ENCODE measurements at regions not wholly inside any gene's neighbourhood (a gene's known extent, or its start where the extent isn't known, plus 50 kb on each side); places are given as distances from the start of the nearest gene placed in this dataset.
A peak's percentile ranks its signal among the peaks of the same experiment; 100 is the strongest.

DNA sequence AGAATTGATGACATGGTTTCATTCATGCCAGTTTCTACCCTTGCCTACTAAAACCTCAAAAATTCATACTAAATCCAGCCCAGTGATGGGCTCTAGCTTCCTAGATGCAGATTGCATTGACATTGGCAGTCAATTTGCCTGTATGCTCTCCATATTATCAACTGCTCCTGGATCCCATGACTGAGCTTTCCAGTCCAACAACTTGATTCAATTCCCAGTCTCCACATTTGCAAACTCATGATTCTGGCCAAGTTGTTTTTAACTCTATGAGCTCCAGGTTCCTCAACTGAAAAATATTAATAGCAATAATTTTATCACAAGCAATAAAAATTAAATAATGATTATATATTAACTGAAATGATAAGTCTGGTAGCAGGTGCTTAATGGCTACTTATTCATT is 51.0 kb upstream of the DSC1 start:
- H3K4me3 ChIP-seq (ENCODE audit: low read length), result no peak overlapping the region
- H3K9me3 ChIP-seq (ENCODE audit: control insufficient read depth, low read length), result no peaks in the 10 kb centered on the region
- H3K27me3 ChIP-seq (ENCODE audit: control insufficient read depth, insufficient read depth), result no peaks in the 10 kb centered on the region
- H3K27ac ChIP-seq (ENCODE audit: low read length), result peak overlapping the region; percentile 52
- peaks cover 2% of the 10 kb centered on the region for H3K4me1 ChIP-seq (ENCODE audit: control insufficient read depth, insufficient read depth, low read length)
- ATAC-seq, result no peak
- intact Hi-C loops (cut with DNase I), result no loop called here
- no peak for DNase-seq

DNA sequence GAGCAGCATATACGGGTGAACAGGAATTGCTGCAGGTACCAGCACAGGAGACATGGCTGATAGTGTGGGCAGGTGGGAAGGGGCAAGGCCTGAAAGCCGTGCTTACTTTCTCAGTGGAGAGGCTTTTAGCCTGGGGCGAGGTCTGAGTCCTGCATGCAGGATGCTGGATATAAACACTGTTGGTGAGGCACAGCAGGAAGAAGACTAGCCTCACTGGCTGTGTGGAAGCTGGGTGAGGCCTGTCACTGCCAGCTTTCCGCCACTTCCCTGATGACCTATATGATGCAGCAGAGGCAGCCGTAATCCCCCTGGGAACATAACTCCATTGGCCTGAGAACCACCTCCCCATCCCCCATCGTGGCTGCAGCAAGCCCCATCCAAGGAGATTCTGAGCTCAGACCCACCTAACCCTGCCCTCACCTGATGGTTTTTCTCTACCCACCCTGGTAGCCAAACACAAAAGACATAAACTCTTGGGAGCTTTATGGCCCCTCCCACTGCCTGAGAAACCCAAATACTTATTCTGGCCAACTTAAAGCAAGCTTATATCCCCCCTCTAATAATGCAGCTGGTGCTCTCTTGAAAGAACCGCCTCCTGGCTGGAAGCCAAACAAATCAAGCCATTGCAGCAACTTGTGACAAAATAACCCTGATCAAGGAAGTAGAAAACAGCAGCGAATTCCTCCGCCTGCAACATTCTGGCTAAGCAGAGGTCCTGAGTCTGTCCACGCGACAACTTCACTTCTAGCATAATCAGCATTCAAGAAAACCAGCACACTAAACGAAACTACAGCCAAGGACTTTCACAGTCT is 54.6 kb upstream of the DSC1 start:
- intact Hi-C loops (cut with DNase I), result no loop called here
- 67% methylated on average over 12 of the region's 12 CpGs for WGBS
- ATAC-seq (peak; percentile 14 to 32), DNase-seq (peak in 2 of 3 donors; percentile 14 to 43)
- H3K4me1 ChIP-seq (ENCODE audit: control insufficient read depth, insufficient read depth, low read length), result no peaks in the 10 kb centered on the region
- H3K4me3 ChIP-seq (ENCODE audit: low read length), result no peak overlapping the region
- H3K27me3 ChIP-seq (ENCODE audit: control insufficient read depth, insufficient read depth), result no peaks in the 10 kb centered on the region
- H3K9me3 ChIP-seq (ENCODE audit: control insufficient read depth, low read length), result no peaks in the 10 kb centered on the region
- peak overlapping the region; percentile 48 for H3K27ac ChIP-seq (ENCODE audit: low read length)

- Histone ChIP-seq H3K4me3 (ENCODE audit: low read length) (no peak overlapping the region), H3K4me1 (ENCODE audit: control insufficient read depth, insufficient read depth, low read length) (no peaks in the 10 kb centered on the region), H3K9me3 (ENCODE audit: control insufficient read depth, low read length) (no peaks in the 10 kb centered on the region), H3K27me3 (ENCODE audit: control insufficient read depth, insufficient read depth) (no peaks in the 10 kb centered on the region), H3K27ac (ENCODE audit: low read length) (no peak overlapping the region)
- intact Hi-C loops (cut with DNase I), result no loop called here
- 91% methylated on average over 4 of the region's 4 CpGs for WGBS
- ATAC-seq (no peak), DNase-seq (no peak)
These were observed 56.2 kb upstream of the DSC1 start for GRCh38 chr18:31218671-31219383.

GRCh38 chr18:31219395-31219794 is 56.7 kb upstream of the DSC1 start:
- Histone ChIP-seq H3K9me3 (ENCODE audit: control insufficient read depth, low read length) (no peaks in the 10 kb centered on the region), H3K27ac (ENCODE audit: low read length) (no peak overlapping the region), H3K4me3 (ENCODE audit: low read length) (no peak overlapping the region), H3K27me3 (ENCODE audit: control insufficient read depth, insufficient read depth) (no peaks in the 10 kb centered on the region), H3K4me1 (ENCODE audit: control insufficient read depth, insufficient read depth, low read length) (no peaks in the 10 kb centered on the region)
- 95% methylated on average over 2 of the region's 2 CpGs for WGBS
- intact Hi-C loops (cut with DNase I), result no loop called here
- DNase-seq (no peak), ATAC-seq (no peak)

DNA sequence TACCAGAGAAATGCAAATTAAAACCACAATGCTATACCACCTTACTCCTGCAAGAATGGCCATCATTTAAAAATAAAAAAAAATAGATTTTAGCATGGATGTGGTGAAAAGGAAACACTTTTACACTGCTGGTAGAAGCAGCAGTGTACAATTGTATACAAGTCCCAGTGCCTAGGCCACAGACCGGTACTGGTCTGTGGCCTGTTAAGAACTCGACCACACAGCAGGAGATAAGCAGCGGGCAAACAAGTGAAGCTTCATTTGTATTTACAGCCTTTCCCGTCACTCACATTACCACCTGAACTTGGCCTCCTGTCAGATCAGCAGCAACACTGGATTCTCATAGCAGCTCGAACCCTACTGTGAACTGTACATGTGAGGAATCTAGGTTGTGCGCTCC is 60.7 kb upstream of the DSC1 start:
- DNase-seq, result no peak
- WGBS, result 69% methylated on average over 6 of the region's 6 CpGs
- intact Hi-C loops (cut with DNase I), result no loop called here
- peak overlapping the region; percentile 0 for H3K4me3 ChIP-seq (ENCODE audit: low read length)
- no peak for ATAC-seq
- peaks cover 2% of the 10 kb centered on the region for H3K4me1 ChIP-seq (ENCODE audit: control insufficient read depth, insufficient read depth, low read length)
- H3K27ac ChIP-seq (ENCODE audit: low read length), result peak overlapping the region; percentile 71
- no peaks in the 10 kb centered on the region for H3K9me3 ChIP-seq (ENCODE audit: control insufficient read depth, low read length)
- no peaks in the 10 kb centered on the region for H3K27me3 ChIP-seq (ENCODE audit: control insufficient read depth, insufficient read depth)

DNA sequence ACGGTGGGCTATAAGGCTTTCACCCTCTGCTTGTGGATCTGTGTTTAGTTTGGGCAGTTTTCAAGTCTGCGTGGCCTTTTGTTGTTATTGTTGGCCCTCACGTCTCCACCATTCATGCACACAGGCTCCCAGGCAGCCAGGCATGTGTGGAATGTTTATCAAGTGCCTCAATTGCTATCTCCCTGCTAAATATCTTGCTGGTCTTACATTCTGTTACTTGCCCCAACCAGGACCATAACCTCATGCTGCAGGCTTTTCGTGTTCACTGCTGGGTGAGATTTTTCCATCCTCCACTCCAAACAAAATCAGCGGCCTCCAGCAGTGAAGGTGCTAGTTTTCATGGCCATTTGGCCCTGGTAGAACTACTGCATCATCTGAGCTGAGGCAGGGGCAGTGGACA is 63.0 kb upstream of the DSC1 start:
- H3K9me3 ChIP-seq (ENCODE audit: control insufficient read depth, low read length), result no peaks in the 10 kb centered on the region
- peaks cover 2% of the 10 kb centered on the region for H3K4me1 ChIP-seq (ENCODE audit: control insufficient read depth, insufficient read depth, low read length)
- peak overlapping the region; percentile 89 for H3K27ac ChIP-seq (ENCODE audit: low read length)
- ATAC-seq, result peak; percentile 94
- intact Hi-C loops (cut with DNase I), result no loop called here
- H3K27me3 ChIP-seq (ENCODE audit: control insufficient read depth, insufficient read depth), result no peaks in the 10 kb centered on the region
- H3K4me3 ChIP-seq (ENCODE audit: low read length), result no peak overlapping the region
- DNase-seq, result peak; percentile 45 to 84 (median 77)
- 18% methylated on average over 5 of the region's 5 CpGs for WGBS

- H3K27ac ChIP-seq (ENCODE audit: low read length), result peak overlapping the region; percentile 78
- intact Hi-C loops (cut with DNase I), result no loop called here
- no peaks in the 10 kb centered on the region for H3K27me3 ChIP-seq (ENCODE audit: control insufficient read depth, insufficient read depth)
- H3K9me3 ChIP-seq (ENCODE audit: control insufficient read depth, low read length), result no peaks in the 10 kb centered on the region
- ATAC-seq (peak; percentile 42 to 53), DNase-seq (no peak)
- 54% methylated on average over 1 of the region's 1 CpG for WGBS
- H3K4me3 ChIP-seq (ENCODE audit: low read length), result peak overlapping the region; percentile 67
- H3K4me1 ChIP-seq (ENCODE audit: control insufficient read depth, insufficient read depth, low read length), result peaks cover 2% of the 10 kb centered on the region
These were observed 65.0 kb upstream of the DSC1 start for GRCh38 chr18:31227497-31228229.

GRCh38 chr18:31229829-31230228 is 67.2 kb upstream of the DSC1 start:
- DNase-seq (no peak), ATAC-seq (no peak)
- intact Hi-C loops (cut with DNase I), result no loop called here
- Histone ChIP-seq H3K9me3 (ENCODE audit: control insufficient read depth, low read length) (no peaks in the 10 kb centered on the region), H3K27me3 (ENCODE audit: control insufficient read depth, insufficient read depth) (no peaks in the 10 kb centered on the region), H3K4me3 (ENCODE audit: low read length) (no peak overlapping the region), H3K4me1 (ENCODE audit: control insufficient read depth, insufficient read depth, low read length) (peaks cover 2% of the 10 kb centered on the region), H3K27ac (ENCODE audit: low read length) (no peak overlapping the region)
- WGBS, result 61% methylated on average over 2 of the region's 2 CpGs

DNA sequence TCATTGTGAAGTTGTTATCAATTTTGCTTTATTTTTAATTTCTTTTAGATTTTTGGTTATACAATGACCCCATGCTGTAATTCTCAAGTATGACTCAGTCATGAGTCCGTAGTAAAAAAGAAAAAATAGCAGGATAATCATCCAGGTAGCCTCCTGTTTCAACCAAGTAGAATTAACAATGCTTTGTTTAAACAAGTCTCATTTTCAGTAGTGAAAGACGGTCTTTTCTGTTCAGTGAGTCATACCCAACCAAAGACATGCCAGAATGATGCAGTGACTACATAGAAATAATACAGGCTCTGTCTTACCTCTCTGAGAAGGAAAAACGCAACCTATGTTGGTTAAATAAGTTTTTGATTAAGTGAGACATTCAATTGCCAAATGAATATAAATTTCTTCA is 67.8 kb upstream of the DSC1 start:
- no peak overlapping the region for H3K27ac ChIP-seq (ENCODE audit: low read length)
- DNase-seq, result no peak
- peaks cover 2% of the 10 kb centered on the region for H3K4me1 ChIP-seq (ENCODE audit: control insufficient read depth, insufficient read depth, low read length)
- H3K9me3 ChIP-seq (ENCODE audit: control insufficient read depth, low read length), result no peaks in the 10 kb centered on the region
- intact Hi-C loops (cut with DNase I), result no loop called here
- ATAC-seq, result no peak
- no peak overlapping the region for H3K4me3 ChIP-seq (ENCODE audit: low read length)
- H3K27me3 ChIP-seq (ENCODE audit: control insufficient read depth, insufficient read depth), result no peaks in the 10 kb centered on the region
- 57% methylated on average over 3 of the region's 3 CpGs for WGBS

DNA sequence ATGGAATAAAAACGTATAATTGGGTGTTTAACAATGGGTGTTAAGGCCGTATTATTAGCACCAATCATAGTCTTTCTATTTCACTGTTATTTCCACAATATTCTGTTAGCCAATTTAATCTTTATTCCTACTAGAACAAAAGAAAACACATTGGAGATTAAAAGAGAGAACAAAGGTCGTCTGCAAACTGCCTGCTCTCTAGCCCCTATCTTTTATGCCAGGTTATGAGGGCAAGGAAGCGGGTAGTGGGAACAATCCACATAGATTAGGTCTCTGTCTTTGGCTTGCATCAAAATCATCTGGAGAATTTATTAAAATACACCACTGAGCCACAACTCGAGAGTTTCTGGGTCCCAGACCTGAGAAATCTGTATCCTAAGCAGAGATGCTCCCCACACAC is 69.4 kb upstream of the DSC1 start:
- ATAC-seq (no peak), DNase-seq (no peak)
- intact Hi-C loops (cut with DNase I), result no loop called here
- Histone ChIP-seq H3K27me3 (ENCODE audit: control insufficient read depth, insufficient read depth) (no peaks in the 10 kb centered on the region), H3K9me3 (ENCODE audit: control insufficient read depth, low read length) (no peaks in the 10 kb centered on the region), H3K4me1 (ENCODE audit: control insufficient read depth, insufficient read depth, low read length) (no peaks in the 10 kb centered on the region), H3K4me3 (ENCODE audit: low read length) (no peak overlapping the region), H3K27ac (ENCODE audit: low read length) (peak overlapping the region; percentile 93)
- WGBS, result 75% methylated on average over 5 of the region's 5 CpGs

DNA sequence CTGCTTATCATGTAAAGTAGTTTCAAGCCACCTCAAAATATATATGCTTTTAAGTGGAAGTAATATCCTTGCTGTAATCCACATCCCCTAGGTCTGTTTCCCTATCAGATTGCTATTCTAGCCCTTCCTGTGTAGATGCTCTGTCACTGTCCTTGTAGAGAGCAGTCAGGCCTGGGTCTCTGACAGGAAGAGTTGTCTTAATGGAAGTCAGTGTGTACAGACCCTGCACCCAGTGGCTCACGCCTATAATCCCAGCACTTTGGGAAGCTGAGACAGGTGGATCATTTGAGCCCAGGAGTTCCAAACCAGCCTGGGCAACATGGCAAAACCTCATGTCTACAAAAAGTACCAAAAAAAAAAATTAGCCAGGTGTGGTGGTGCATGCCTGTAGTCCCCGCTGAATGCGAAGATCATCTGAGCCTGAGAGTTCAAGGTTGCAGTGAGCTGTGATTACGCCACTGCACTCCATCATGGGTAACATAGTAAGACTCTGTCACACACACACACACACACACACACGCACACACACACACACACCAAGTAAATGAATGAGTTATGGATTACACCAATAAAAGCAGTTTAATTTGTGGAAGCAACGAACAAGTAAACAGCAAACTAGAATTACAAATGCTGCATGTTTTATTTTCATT is 70.2 kb upstream of the DSC1 start:
- ATAC-seq, result peak in 1 of 2 donors; percentile 29

More for the DNA sequence above, 70.2 kb upstream of the DSC1 start:
- H3K9me3 ChIP-seq (ENCODE audit: control insufficient read depth, low read length), result no peaks in the 10 kb centered on the region
- H3K27ac ChIP-seq (ENCODE audit: low read length), result peak overlapping the region; percentile 85
- H3K27me3 ChIP-seq (ENCODE audit: control insufficient read depth, insufficient read depth), result no peaks in the 10 kb centered on the region
- DNase-seq, result no peak
- H3K4me3 ChIP-seq (ENCODE audit: low read length), result no peak overlapping the region
- H3K4me1 ChIP-seq (ENCODE audit: control insufficient read depth, insufficient read depth, low read length), result no peaks in the 10 kb centered on the region
- intact Hi-C loops (cut with DNase I), result no loop called here
- WGBS, result 91% methylated on average over 6 of the region's 6 CpGs

Data from right cardiac atrium (tissue), 5 donors.